Breast epithelium (tissue), 3 donors: ENCODE measurements at regions not wholly inside any gene's neighbourhood (a gene's known extent, or its start where the extent isn't known, plus 50 kb on each side); places are given as distances from the start of the nearest gene placed in this dataset.

ENCODE experiments used
- CTCF ChIP-seq, 3 donors: fragments of 450-650 bp; IDR thresholded peaks; one replicate each; pipeline ENCODE4 v1.5.1; 2016 to 2017; ENCODE audit warnings: antibody characterized with exemption in 3 of 3, mild to moderate bottlenecking in 3 of 3, moderate library complexity in 3 of 3
- POLR2A ChIP-seq: fragments of 450-650 bp; IDR thresholded peaks from one replicate; pipeline ENCODE4 v1.6.1; 2016; ENCODE audit warnings: antibody characterized with exemption, mild to moderate bottlenecking, moderate library complexity
- POLR2AphosphoS5 ChIP-seq, 3 donors: sonication (generic); formaldehyde crosslinking; IDR thresholded peaks; one replicate each; pipeline ENCODE4 v1.6.1; 2017; ENCODE audit warnings: antibody characterized with exemption in 3 of 3

DNA sequence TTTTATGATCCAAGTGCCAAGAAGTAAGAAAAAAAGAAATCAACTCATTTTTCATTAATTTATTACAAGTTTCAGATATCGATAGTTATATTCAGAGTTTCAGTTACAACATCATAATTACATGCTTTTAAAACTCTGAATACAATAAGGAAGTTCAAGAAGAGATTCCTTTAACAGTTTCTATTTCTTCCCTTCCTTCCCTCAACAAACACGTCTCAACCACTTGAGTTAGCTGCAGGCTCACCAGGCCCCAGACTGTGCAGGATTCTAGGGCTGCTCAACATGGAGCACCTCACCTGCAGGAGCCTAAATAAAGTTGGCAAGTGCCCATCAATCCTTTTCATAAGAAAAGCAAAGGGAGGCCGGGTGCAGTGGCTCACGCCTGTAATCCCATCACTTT lies 79.2 kb upstream of the FNDC3B start:
- TF ChIP-seq POLR2A (no peak), CTCF (IDR thresholded peaks at IDR 0.05) (no peak), POLR2AphosphoS5 (IDR thresholded peaks at IDR 0.05) (no peak)
